Nucleus accumbens (tissue), 56 donors: ENCODE measurements at regions not wholly inside any gene's neighbourhood (a gene's known extent, or its start where the extent isn't known, plus 50 kb on each side); places are given as distances from the start of the nearest gene placed in this dataset.
A peak's percentile ranks its signal among the peaks of the same experiment; 100 is the strongest.
"Not testable (repeated sequence)": the region's sequence is repeated elsewhere in the genome, so short reads cannot be mapped to it uniquely, and the experiment has no call there.

Experiments used
- DNase-seq, 56 donors: peaks; one replicate each; lab custom pipeline; 2025; lab: John Stamatoyannopoulos, UW

GRCh38 chr13:59034198-59034597 is 1129.5 kb downstream of the DIAPH3 start:
- no peak for DNase-seq

DNA sequence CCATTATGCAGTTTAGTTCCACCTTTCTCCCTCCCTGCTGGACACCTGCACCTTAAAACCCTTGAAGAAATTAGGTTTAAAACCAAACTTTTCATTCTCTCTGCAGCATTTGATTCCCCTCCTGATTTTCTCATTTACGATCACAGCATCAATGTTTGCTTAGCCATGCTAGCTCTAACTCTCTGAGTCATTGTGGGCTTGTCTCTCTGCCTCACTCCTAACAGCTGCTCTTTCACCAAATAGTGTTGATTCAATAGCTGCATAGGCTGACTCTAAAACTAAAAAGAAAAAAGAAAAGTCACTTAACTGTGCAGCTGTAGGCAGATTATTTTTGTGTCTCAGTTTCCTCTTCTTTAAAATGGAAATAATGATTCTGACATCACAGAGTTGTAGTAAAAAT is 1124.9 kb downstream of the DIAPH3 start:
- no peak for DNase-seq

DNA sequence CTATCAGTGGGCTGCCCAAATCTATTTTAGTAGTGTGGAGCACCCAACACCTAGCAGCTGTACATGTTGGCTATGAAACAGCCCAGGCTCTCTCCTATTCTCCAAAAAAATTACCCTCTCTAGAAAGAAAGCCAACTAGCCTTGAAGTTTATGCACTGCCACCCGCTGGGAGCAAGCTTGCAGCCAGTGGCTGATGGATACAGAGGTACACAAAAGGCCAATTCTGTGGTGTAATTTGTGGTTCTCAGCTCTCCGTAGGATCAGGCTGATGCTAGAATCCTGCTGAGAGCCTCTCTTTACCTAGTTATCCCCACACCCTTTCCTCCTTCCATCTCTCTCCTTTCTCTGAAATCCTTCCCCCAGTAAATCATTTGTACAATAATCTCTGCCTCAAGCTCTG is 1120.7 kb downstream of the DIAPH3 start:
- no peak for DNase-seq

- no peak for DNase-seq
These were observed 1116.2 kb downstream of the DIAPH3 start for GRCh38 chr13:59047546-59047945.

- no peak for DNase-seq
These were observed 1102.1 kb downstream of the DIAPH3 start for GRCh38 chr13:59061621-59062020.

GRCh38 chr13:59064042-59064441 is 1099.7 kb downstream of the DIAPH3 start:
- DNase-seq = no peak

- DNase-seq = not testable (repeated sequence)
These were observed 1087.3 kb downstream of the DIAPH3 start for GRCh38 chr13:59076386-59076785.

GRCh38 chr13:59086147-59086546 is 1077.6 kb downstream of the DIAPH3 start:
- DNase-seq = no peak

- no peak for DNase-seq
These were observed 1075.0 kb downstream of the DIAPH3 start for GRCh38 chr13:59088716-59089115.

- DNase-seq = no peak
These were observed 1069.5 kb downstream of the DIAPH3 start for GRCh38 chr13:59094181-59094580.

- DNase-seq = no peak
These were observed 1064.3 kb downstream of the DIAPH3 start for GRCh38 chr13:59099182-59099974.

DNA sequence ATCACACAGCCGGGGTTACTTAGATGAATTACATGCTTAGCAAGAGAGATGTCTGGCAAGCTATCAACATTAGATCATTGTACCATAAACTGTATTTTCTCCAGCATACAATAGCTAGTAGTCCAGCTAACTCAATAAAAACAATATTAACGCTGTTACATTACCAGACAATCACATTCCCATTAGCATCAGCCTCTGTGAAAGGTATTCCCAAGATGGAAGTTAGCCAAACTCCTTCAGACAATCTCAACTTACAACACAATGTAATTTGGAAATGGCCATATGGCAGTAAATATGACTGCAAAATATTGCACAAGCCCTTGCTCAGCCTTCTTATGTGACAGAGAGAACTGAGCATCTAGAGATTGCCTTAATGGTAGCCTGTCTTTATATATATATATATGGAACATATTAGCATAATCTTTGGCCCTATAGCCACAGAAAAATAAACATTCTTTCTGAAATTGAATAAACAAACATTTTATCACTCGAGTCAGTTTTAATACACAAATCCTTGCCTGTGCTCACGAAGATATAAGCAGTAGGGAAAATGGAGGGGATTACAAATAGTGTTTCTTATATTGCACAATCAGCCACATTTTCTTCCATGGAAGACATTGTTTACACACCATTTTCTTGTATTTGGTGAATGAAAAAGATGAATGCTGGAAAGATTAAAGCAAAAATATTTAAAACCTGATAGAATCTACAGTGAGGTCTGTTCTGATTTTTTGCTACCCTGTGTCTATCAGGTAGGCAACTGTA is 1060.5 kb downstream of the DIAPH3 start:
- DNase-seq = no peak

GRCh38 chr13:59111751-59112171 is 1052.0 kb downstream of the DIAPH3 start:
- DNase-seq = peak in 2 of 56 donors; percentile 4

- peak in 37 of 56 donors; percentile 1 to 86 (median 23) for DNase-seq
These were observed 1051.5 kb downstream of the DIAPH3 start for GRCh38 chr13:59112221-59112718.

GRCh38 chr13:59119475-59119874 is 1044.3 kb downstream of the DIAPH3 start:
- DNase-seq = no peak

DNA sequence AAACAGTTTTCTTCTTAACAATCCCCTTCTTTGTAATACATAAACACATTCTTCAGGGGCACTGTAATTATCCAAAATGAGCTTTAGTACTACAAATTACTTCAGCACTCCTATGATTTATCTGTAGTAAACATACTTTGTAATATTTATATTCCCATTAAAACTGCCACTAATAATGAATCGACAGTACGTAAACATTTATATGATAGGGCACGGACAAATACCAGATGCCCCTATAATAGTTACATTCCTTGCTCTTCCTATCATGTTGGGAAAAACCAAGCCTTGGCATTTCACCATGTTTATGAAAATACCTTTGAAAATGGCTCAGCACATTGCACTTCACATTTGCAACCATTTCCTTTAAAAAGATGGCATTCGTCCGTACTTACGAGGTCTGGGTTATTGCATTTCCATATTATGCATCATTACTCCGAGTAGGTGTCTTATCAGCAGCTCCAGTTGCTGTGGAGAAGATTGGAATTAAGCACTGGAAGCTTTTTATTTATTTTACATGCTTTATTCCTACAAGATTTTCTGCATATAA is 1043.4 kb downstream of the DIAPH3 start:
- no peak for DNase-seq

GRCh38 chr13:59121507-59121906 is 1042.2 kb downstream of the DIAPH3 start:
- no peak for DNase-seq

GRCh38 chr13:59126474-59126873 is 1037.3 kb downstream of the DIAPH3 start:
- no peak for DNase-seq

GRCh38 chr13:59133903-59134302 is 1029.8 kb downstream of the DIAPH3 start:
- DNase-seq = no peak

DNA sequence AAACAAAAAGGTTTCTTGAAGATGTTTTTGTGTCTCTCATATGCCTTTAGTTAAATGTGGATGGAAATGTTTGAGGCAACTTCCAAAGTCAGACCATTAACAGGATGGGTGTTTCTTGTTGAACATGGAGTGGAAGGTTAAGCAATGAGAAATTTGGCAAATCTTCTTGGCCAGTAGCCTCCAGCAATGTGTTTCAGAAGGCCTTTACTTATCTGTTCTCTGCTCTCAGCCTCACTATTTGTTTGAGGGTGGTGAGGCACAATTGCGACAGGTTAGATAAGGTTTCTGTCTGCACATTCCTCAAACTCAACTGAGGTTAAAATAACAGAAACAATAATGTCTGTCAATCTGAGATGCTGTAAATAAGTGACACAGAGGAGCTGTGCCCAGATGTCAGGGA is 1019.0 kb downstream of the DIAPH3 start:
- DNase-seq = no peak

DNA sequence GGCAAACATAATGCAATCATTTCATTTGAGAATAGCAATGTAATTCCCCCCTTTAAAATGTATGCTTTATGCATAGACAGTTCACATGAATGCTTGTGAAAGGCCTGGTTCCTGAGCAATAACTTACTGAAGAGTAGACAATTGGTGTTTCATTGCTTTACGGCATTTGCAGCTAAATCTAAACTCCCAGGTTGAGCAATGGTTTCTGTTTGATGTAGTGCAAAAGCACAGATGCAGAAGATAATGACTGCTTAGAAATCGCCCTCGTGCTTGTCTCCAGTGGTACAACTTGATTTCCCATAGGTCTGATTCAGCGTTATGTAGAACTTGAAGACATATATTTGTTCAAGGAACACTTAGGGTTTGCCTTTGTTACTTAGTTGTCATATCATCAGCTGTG is 1018.3 kb downstream of the DIAPH3 start:
- no peak for DNase-seq
